IPS DF 6.9 (cell line): ENCODE measurements at regions not wholly inside any gene's neighbourhood (a gene's known extent, or its start where the extent isn't known, plus 50 kb on each side); places are given as distances from the start of the nearest gene placed in this dataset.

Experiments used
- DNase-seq: peaks from one replicate; pipeline ENCODE4 v3.0.0-alpha.2; 2013; ENCODE audit warnings: low read depth, low spot score
- H3K27ac ChIP-seq: one replicate; pipeline ENCODE4 v1.5.1; 2013; ENCODE audit warnings: low read length, control low read depth
- H3K27me3 ChIP-seq: 2 replicates; pipeline ENCODE4 v1.6.1; 2013; ENCODE audit warnings: mild to moderate bottlenecking, low read length; ENCODE audit not compliant: control insufficient read depth, insufficient read depth
- H3K36me3 ChIP-seq: 2 replicates; pipeline ENCODE4 v1.6.1; 2013; ENCODE audit warnings: low read length; ENCODE audit not compliant: control insufficient read depth, insufficient read depth
- H3K4me1 ChIP-seq: 2 replicates; pipeline ENCODE4 v1.6.1; 2013; ENCODE audit warnings: low read length; ENCODE audit not compliant: control insufficient read depth, insufficient read depth
- H3K4me3 ChIP-seq: 2 replicates; pipeline ENCODE4 v1.5.1; 2013; ENCODE audit warnings: mild to moderate bottlenecking, low read length
- H3K9me3 ChIP-seq: 2 replicates; pipeline ENCODE4 v1.6.1; 2013; ENCODE audit warnings: low read length, inconsistent platforms; ENCODE audit not compliant: control insufficient read depth, insufficient read depth
- WGBS: extraction: QIAGEN DNeasy Blood & Tissue Kit; methylation state at CpG from one replicate; pipeline ENCODE4 v1.1.7; 2013; ENCODE audit warnings: mixed read lengths, missing lambda C conversion rate; ENCODE audit not compliant: insufficient read length, insufficient coverage; 5-methylcytosine and 5-hydroxymethylcytosine counted together

DNA sequence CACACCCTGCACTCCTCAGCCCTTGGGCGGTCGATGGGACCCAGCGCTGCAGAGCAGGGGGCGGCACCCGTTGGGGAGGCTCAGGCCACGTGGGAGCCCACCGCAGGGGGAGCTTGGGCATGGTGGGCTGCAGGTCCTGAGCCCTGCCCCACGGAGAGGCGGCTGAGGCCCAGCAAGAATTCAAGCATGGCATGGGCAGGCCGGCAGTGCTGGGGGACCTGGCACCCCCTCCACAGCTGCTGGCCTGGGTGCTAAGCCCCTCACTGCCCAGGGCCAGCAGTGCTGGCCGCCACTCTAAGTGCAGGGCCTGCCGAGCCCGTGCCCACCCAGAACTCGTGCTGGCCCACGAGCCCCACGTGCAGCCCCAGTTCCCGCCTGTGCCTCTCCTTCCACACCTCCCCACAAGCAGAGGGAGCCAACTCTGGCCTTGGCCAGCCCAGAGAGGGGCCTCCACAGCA lies 555.0 kb upstream of the ADGRL4 start:
- DNase-seq = no peak
- no peaks in the 10 kb centered on the region for H3K4me1 ChIP-seq
- H3K9me3 ChIP-seq = peaks cover 2% of the 10 kb centered on the region; the same call in 1 of the 2 replicates
- WGBS = no CpG with 5 or more reads among the region's 17 CpGs
- no peak overlapping the region for H3K4me3 ChIP-seq
- H3K27ac ChIP-seq = no peak overlapping the region
- H3K36me3 ChIP-seq = no peaks in the 10 kb centered on the region
- no peaks in the 10 kb centered on the region for H3K27me3 ChIP-seq

DNA sequence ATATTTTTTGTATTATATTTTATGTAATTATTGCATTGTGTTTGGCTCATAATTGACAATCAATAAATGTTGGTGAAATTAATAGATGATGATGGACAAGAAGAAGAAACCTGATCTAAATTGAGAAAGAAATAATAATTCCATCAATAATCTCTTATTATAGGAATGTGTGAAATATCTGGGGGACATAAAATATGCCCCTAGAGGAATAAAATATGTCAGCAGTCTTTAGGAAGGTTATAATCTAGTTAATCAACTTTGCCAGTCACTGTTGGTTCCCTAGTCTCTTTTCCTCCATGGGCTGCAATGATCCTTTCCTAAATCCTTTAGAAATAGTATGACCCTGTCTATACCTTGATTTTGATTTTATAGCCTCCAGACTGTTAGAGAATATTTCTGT lies 549.7 kb upstream of the ADGRL4 start:
- Histone ChIP-seq H3K36me3 (no peaks in the 10 kb centered on the region), H3K4me1 (no peaks in the 10 kb centered on the region), H3K4me3 (no peak overlapping the region), H3K27me3 (no peaks in the 10 kb centered on the region), H3K9me3 (no peaks in the 10 kb centered on the region; the same call in 1 of the 2 replicates), H3K27ac (no peak overlapping the region)
- no peak for DNase-seq

- Histone ChIP-seq H3K9me3 (no peaks in the 10 kb centered on the region; the same call in 1 of the 2 replicates), H3K4me1 (no peaks in the 10 kb centered on the region), H3K36me3 (no peaks in the 10 kb centered on the region), H3K27me3 (no peaks in the 10 kb centered on the region), H3K4me3 (no peak overlapping the region), H3K27ac (no peak overlapping the region)
- WGBS = no CpG with 5 or more reads among the region's 5 CpGs
- no peak for DNase-seq
Measured at GRCh38 chr1:79554688-79555087, 548.2 kb upstream of the ADGRL4 start.

GRCh38 chr1:79551321-79551720 lies 544.8 kb upstream of the ADGRL4 start:
- Histone ChIP-seq H3K27me3 (no peaks in the 10 kb centered on the region), H3K27ac (no peak overlapping the region), H3K4me3 (no peak overlapping the region), H3K4me1 (no peaks in the 10 kb centered on the region), H3K9me3 (no peaks in the 10 kb centered on the region), H3K36me3 (no peaks in the 10 kb centered on the region)
- WGBS = no CpG with 5 or more reads among the region's 3 CpGs
- DNase-seq = no peak

GRCh38 chr1:79550402-79550801 lies 543.9 kb upstream of the ADGRL4 start:
- Histone ChIP-seq H3K27me3 (no peaks in the 10 kb centered on the region), H3K27ac (no peak overlapping the region), H3K4me3 (no peak overlapping the region), H3K9me3 (no peaks in the 10 kb centered on the region), H3K36me3 (no peaks in the 10 kb centered on the region), H3K4me1 (no peaks in the 10 kb centered on the region)
- DNase-seq = no peak
- WGBS = no CpG with 5 or more reads among the region's 6 CpGs

DNA sequence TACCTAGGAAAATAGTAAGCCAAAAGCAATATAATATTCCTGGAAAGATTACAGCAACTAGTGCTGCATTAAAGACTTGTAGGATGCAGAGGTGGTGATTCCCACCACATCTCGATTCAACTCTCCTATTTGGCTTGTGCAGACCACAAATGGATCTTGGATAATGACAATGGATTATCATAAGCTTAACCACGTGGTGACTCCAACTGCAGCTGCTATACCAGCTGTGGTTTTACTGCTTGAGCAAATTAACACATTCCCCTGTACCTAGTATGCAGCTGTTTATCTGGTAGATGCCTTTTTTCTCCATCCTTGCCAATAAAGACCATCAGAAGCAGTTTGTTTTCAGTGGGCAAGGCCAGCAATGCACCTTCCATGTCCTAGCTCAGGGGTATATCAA lies 542.7 kb upstream of the ADGRL4 start:
- H3K4me1 ChIP-seq = no peaks in the 10 kb centered on the region
- H3K4me3 ChIP-seq = no peak overlapping the region
- WGBS = no CpG with 5 or more reads among the region's 2 CpGs
- no peaks in the 10 kb centered on the region for H3K9me3 ChIP-seq
- no peak for DNase-seq
- no peaks in the 10 kb centered on the region for H3K36me3 ChIP-seq
- no peaks in the 10 kb centered on the region for H3K27me3 ChIP-seq
- H3K27ac ChIP-seq = no peak overlapping the region

- no peaks in the 10 kb centered on the region for H3K27me3 ChIP-seq
- H3K4me1 ChIP-seq = no peaks in the 10 kb centered on the region
- no peaks in the 10 kb centered on the region for H3K36me3 ChIP-seq
- no peak overlapping the region for H3K27ac ChIP-seq
- no peaks in the 10 kb centered on the region for H3K9me3 ChIP-seq
- WGBS = no CpG with 5 or more reads among the region's 7 CpGs
- no peak overlapping the region for H3K4me3 ChIP-seq
- no peak for DNase-seq
Measured at GRCh38 chr1:79547514-79547913, 541.0 kb upstream of the ADGRL4 start.

GRCh38 chr1:79543394-79543793 lies 536.9 kb upstream of the ADGRL4 start:
- H3K9me3 ChIP-seq = no peaks in the 10 kb centered on the region
- H3K36me3 ChIP-seq = no peaks in the 10 kb centered on the region
- no CpG with 5 or more reads among the region's 3 CpGs for WGBS
- H3K4me1 ChIP-seq = no peaks in the 10 kb centered on the region
- H3K27me3 ChIP-seq = no peaks in the 10 kb centered on the region
- H3K4me3 ChIP-seq = no peak overlapping the region
- no peak for DNase-seq
- H3K27ac ChIP-seq = no peak overlapping the region

- no peaks in the 10 kb centered on the region for H3K4me1 ChIP-seq
- no peaks in the 10 kb centered on the region for H3K9me3 ChIP-seq
- no peak for DNase-seq
- no peak overlapping the region for H3K27ac ChIP-seq
- H3K36me3 ChIP-seq = no peaks in the 10 kb centered on the region
- no peaks in the 10 kb centered on the region for H3K27me3 ChIP-seq
- no peak overlapping the region for H3K4me3 ChIP-seq
Measured at GRCh38 chr1:79539001-79539400, 532.5 kb upstream of the ADGRL4 start.

DNA sequence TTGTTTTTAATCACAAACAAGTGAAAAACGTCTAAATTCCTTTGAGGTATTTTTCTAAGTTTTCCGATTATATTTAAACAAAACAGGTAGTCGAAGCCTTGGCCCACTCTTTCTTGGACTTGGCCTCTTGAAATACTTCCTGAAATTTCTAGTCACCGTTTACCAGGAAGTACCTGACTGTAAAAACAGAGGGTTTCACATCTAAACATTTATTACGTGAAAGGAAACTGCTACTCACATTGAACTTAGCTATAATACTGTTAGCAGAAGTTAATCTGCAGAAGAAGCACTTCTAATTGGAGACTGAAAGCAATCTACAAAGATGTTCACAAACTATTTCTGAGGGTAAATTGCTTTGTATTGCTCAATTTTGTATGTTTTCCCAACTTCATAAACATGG lies 526.0 kb upstream of the ADGRL4 start:
- no peaks in the 10 kb centered on the region for H3K36me3 ChIP-seq
- H3K4me3 ChIP-seq = no peak overlapping the region
- no peak overlapping the region for H3K27ac ChIP-seq
- no peaks in the 10 kb centered on the region for H3K9me3 ChIP-seq
- H3K27me3 ChIP-seq = no peaks in the 10 kb centered on the region
- no peak for DNase-seq
- H3K4me1 ChIP-seq = no peaks in the 10 kb centered on the region
- no CpG with 5 or more reads among the region's 5 CpGs for WGBS

DNA sequence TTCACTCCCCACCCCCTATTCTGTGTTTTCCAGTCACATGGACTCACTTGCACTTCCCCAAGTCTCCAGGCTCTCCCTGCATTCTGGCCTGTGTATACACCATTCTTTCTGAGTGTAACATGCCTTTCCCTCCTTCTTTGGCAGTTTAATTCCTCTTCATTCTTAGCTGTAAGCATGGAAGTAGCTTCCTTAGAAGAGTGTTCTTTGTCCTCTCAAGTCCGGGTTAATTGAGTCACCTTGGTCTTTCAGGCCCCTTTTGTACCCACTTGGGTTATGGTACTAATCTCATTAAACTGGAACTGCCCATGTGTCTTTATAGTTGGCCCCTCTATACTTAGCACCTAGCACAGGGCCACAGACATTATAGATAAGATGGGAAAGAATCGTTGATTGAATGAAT lies 525.3 kb upstream of the ADGRL4 start:
- H3K4me3 ChIP-seq = no peak overlapping the region
- H3K36me3 ChIP-seq = no peaks in the 10 kb centered on the region
- DNase-seq = no peak
- H3K4me1 ChIP-seq = no peaks in the 10 kb centered on the region
- H3K27me3 ChIP-seq = no peaks in the 10 kb centered on the region
- H3K27ac ChIP-seq = no peak overlapping the region
- H3K9me3 ChIP-seq = no peaks in the 10 kb centered on the region
- no CpG with 5 or more reads among the region's 2 CpGs for WGBS
